Tibial artery (tissue), 4 donors: ENCODE measurements at regions not wholly inside any gene's neighbourhood (a gene's known extent, or its start where the extent isn't known, plus 50 kb on each side); places are given as distances from the start of the nearest gene placed in this dataset.
"Not testable (repeated sequence)": the region's sequence is repeated elsewhere in the genome, so short reads cannot be mapped to it uniquely, and the experiment has no call there.

Source experiments
- DNase-seq, 2 donors: peaks; one replicate each; pipeline ENCODE4 v3.0.0-alpha.2; 2019
- H3K27ac ChIP-seq, 2 donors: fragments of 200-600 bp; sonication (generic) in 1 of 2; 1 replicate in 1 of 2; 2 replicates in 1 of 2; pipeline ENCODE4 v1.5.1; 2018 to 2019; ENCODE audit warnings: mild to moderate bottlenecking in 1 of 2
- H3K27me3 ChIP-seq, 2 donors: fragments of 200-600 bp; sonication (generic) in 1 of 2; one replicate each; pipeline versions ENCODE4 v1.5.1 to v1.6.0; 2016 to 2019
- H3K36me3 ChIP-seq, 3 donors: fragments of 200-600 bp; sonication (generic) in 2 of 3; one replicate each; pipeline ENCODE4 v1.5.1; 2016 to 2019; ENCODE audit warnings: mild to moderate bottlenecking in 2 of 3
- H3K4me1 ChIP-seq, 4 donors: fragments of 200-600 bp; sonication (generic) in 2 of 4; 1 replicate in 3 of 4; 2 replicates in 1 of 4; pipeline ENCODE4 v1.5.1; 2016 to 2019
- H3K4me3 ChIP-seq, 2 donors: fragments of 200-600 bp; sonication (generic) in 1 of 2; 1 replicate in 1 of 2; 2 replicates in 1 of 2; pipeline ENCODE4 v1.5.1; 2018 to 2019; ENCODE audit warnings: mild to moderate bottlenecking in 2 of 2
- H3K9me3 ChIP-seq, 3 donors: fragments of 200-600 bp; sonication (generic) in 1 of 3; one replicate each; pipeline ENCODE4 v1.5.1; 2016 to 2019
- CTCF ChIP-seq, 2 experiments: fragments of 200-600 bp in 1 of 2; fragments of 450-650 bp in 1 of 2; IDR thresholded peaks; one replicate each; pipeline ENCODE4 v1.5.1; 2017 to 2019; ENCODE audit warnings: antibody characterized with exemption in 2 of 2, mild to moderate bottlenecking in 1 of 2, moderate library complexity in 1 of 2
- intact Hi-C: fragments of 100-400 bp; cut with DNase I; formaldehyde crosslinking; loops from one replicate; pipeline ENCODE4 v1.15.0; 2023; ENCODE audit warnings: low total_unique reads

- no peak for TF ChIP-seq CTCF (IDR thresholded peaks at IDR 0.05)
- Histone ChIP-seq H3K9me3 (no peaks in the 10 kb centered on the region), H3K27ac (no peak overlapping the region), H3K36me3 (no peaks in the 10 kb centered on the region), H3K27me3 (peaks cover 0 to 21% of the 10 kb centered on the region in 2 donors), H3K4me3 (no peak overlapping the region), H3K4me1 (no peaks in the 10 kb centered on the region)
- no peak for DNase-seq
- intact Hi-C loops, result no loop called here
Observed at GRCh38 chr2:16100006-16100405, 159.7 kb downstream of the MYCN start.

- Histone ChIP-seq H3K27ac (no peak overlapping the region), H3K4me1 (no peaks in the 10 kb centered on the region), H3K4me3 (no peak overlapping the region), H3K36me3 (no peaks in the 10 kb centered on the region), H3K27me3 (peaks cover 0 to 15% of the 10 kb centered on the region in 2 donors), H3K9me3 (no peaks in the 10 kb centered on the region)
- TF ChIP-seq CTCF (IDR thresholded peaks at IDR 0.05), result no peak
- intact Hi-C loops, result no loop called here
- DNase-seq, result no peak
Observed at GRCh38 chr2:16099326-16099725, 159.0 kb downstream of the MYCN start.

GRCh38 chr2:16096962-16097361 is 156.6 kb downstream of the MYCN start:
- no peak for TF ChIP-seq CTCF (IDR thresholded peaks at IDR 0.05)
- no peak for DNase-seq
- no peaks in the 10 kb centered on the region for H3K36me3 ChIP-seq
- H3K27ac ChIP-seq, result no peak overlapping the region
- no peak overlapping the region for H3K4me3 ChIP-seq
- H3K27me3 ChIP-seq, result peaks cover 0 to 12% of the 10 kb centered on the region in 2 donors
- no peaks in the 10 kb centered on the region for H3K4me1 ChIP-seq
- H3K9me3 ChIP-seq, result no peaks in the 10 kb centered on the region
- intact Hi-C loops, result no loop called here

- H3K27me3 ChIP-seq, result peaks cover 0 to 12% of the 10 kb centered on the region in 2 donors
- H3K27ac ChIP-seq, H3K4me3 ChIP-seq, H3K4me1 ChIP-seq, H3K36me3 ChIP-seq, H3K9me3 ChIP-seq, DNase-seq, intact Hi-C loops: not testable (repeated sequence)
Observed at GRCh38 chr2:16095483-16095882, 155.1 kb downstream of the MYCN start.

- Histone ChIP-seq H3K4me1 (no peaks in the 10 kb centered on the region), H3K9me3 (no peaks in the 10 kb centered on the region), H3K27me3 (peaks cover 0 to 12% of the 10 kb centered on the region in 2 donors), H3K36me3 (no peaks in the 10 kb centered on the region), H3K4me3 (no peak overlapping the region), H3K27ac (no peak overlapping the region)
- no peak for DNase-seq
- intact Hi-C loops, result no loop called here
- TF ChIP-seq CTCF (IDR thresholded peaks at IDR 0.05), result no peak
Observed at GRCh38 chr2:16094811-16095210, 154.5 kb downstream of the MYCN start.

- Histone ChIP-seq H3K36me3 (no peaks in the 10 kb centered on the region), H3K9me3 (no peaks in the 10 kb centered on the region), H3K4me1 (no peaks in the 10 kb centered on the region), H3K27me3 (peaks cover 0 to 12% of the 10 kb centered on the region in 2 donors), H3K4me3 (no peak overlapping the region), H3K27ac (no peak overlapping the region)
- TF ChIP-seq CTCF (IDR thresholded peaks at IDR 0.05), result no peak
- no peak for DNase-seq
- intact Hi-C loops, result no loop called here
Observed at GRCh38 chr2:16093639-16094529, 153.5 kb downstream of the MYCN start.
